SK-N-SH (cell line): ENCODE measurements at regions not wholly inside any gene's neighbourhood (a gene's known extent, or its start where the extent isn't known, plus 50 kb on each side); places are given as distances from the start of the nearest gene placed in this dataset.
A peak's percentile ranks its signal among the peaks of the same experiment; 100 is the strongest.

Source experiments
- CTCF ChIA-PET: fragments of 300-600, 350-600 bp; formaldehyde crosslinking; extraction: SDS; loops from one replicate; lab custom pipeline; 2021; lab: Yijun Ruan, JAX
- POLR2A ChIA-PET: fragments of 350-600 bp; sonication (Branson Sonifier 250); formaldehyde crosslinking; extraction: SDS; loops from one replicate; lab custom pipeline; 2020; ENCODE audit warnings: antibody characterized with exemption, inconsistent platforms; lab: Yijun Ruan, JAX
- DNase-seq: peaks from one replicate; pipeline ENCODE4 v3.0.0; 2012
- H2AFZ ChIP-seq: fragments of 200-600 bp; sonication (generic); 2 replicates; pipeline ENCODE4 v1.8.1; 2016; ENCODE audit warnings: antibody characterized with exemption, mild to moderate bottlenecking, low read depth
- H3F3A ChIP-seq: fragments of 200-600 bp; sonication (generic); replicated peaks from 2 replicates; pipeline ENCODE3; 2016; ENCODE audit warnings: antibody characterized with exemption, mild to moderate bottlenecking; ENCODE audit not compliant: insufficient read depth
- H3K27ac ChIP-seq, 2 experiments: fragments of 200-500 bp in 1 of 2; fragments of 200-600 bp in 1 of 2; sonication (Bioruptor generic) in 1 of 2; sonication (generic), shearing (Covaris generic) in 1 of 2; 2 replicates each; pipeline versions ENCODE4 v1.5.1 to v1.6.1; 2014 to 2016; ENCODE audit warnings: low read depth in 2 of 2, inconsistent platforms in 1 of 2, low read length in 1 of 2, mild to moderate bottlenecking in 1 of 2, mixed read lengths in 1 of 2
- H3K27me3 ChIP-seq: fragments of 200-600 bp; sonication (generic), shearing (Covaris generic); 2 replicates; pipeline ENCODE4 v1.6.1; 2016; ENCODE audit warnings: mixed run types; ENCODE audit not compliant: insufficient read depth
- H3K36me3 ChIP-seq, 2 experiments: fragments of 200-500 bp in 1 of 2; fragments of 200-600 bp in 1 of 2; sonication (Bioruptor generic) in 1 of 2; sonication (generic) in 1 of 2; replicated peaks in 1 of 2; 2 replicates each; pipeline versions ENCODE3 to v1.5.1; 2014 to 2016; ENCODE audit warnings: low read length in 1 of 2, mild to moderate bottlenecking in 1 of 2; ENCODE audit not compliant: insufficient read depth in 2 of 2, control insufficient read depth in 1 of 2
- H3K4me1 ChIP-seq, 2 experiments: fragments of 200-500 bp in 1 of 2; fragments of 200-600 bp in 1 of 2; sonication (Bioruptor generic) in 1 of 2; sonication (generic), shearing (Covaris generic) in 1 of 2; 2 replicates each; pipeline versions ENCODE4 v1.5.1 to v1.6.1; 2014 to 2016; ENCODE audit warnings: low read depth in 1 of 2, low read length in 1 of 2, mixed run types in 1 of 2; ENCODE audit not compliant: insufficient read depth in 2 of 2, control insufficient read depth in 1 of 2
- H3K4me2 ChIP-seq: fragments of 200-600 bp; sonication (generic), shearing (Covaris generic); 2 replicates; pipeline ENCODE4 v1.6.1; 2017; ENCODE audit warnings: mixed run types
- H3K4me3 ChIP-seq, 2 experiments: fragments of 200-500 bp in 1 of 2; fragments of 200-600 bp in 1 of 2; sonication (Bioruptor generic) in 1 of 2; sonication (generic), shearing (Covaris generic) in 1 of 2; 2 replicates each; pipeline versions ENCODE4 v1.5.1 to v1.8.1; 2014 to 2016; ENCODE audit warnings: low read depth in 2 of 2, inconsistent platforms in 1 of 2, low read length in 1 of 2, mild to moderate bottlenecking in 1 of 2, mixed read lengths in 1 of 2, moderate library complexity in 1 of 2
- H3K79me2 ChIP-seq: fragments of 200-600 bp; sonication (generic); 2 replicates; pipeline ENCODE4 v1.8.1; 2017; ENCODE audit warnings: mild to moderate bottlenecking; ENCODE audit not compliant: insufficient read depth
- H3K9ac ChIP-seq: fragments of 200-600 bp; sonication (generic); 2 replicates; pipeline ENCODE4 v1.6.1; 2017; ENCODE audit warnings: mixed run types
- H3K9me2 ChIP-seq: fragments of 200-600 bp; sonication (generic); 2 replicates; pipeline ENCODE4 v1.6.1; 2017; ENCODE audit warnings: mixed run types
- H3K9me3 ChIP-seq: fragments of 200-600 bp; sonication (generic); 2 replicates; pipeline ENCODE4 v1.6.1; 2017; ENCODE audit warnings: mixed run types, mild to moderate bottlenecking, moderate library complexity
- H4K20me1 ChIP-seq: fragments of 200-600 bp; sonication (generic); 2 replicates; pipeline ENCODE4 v1.6.1; 2017; ENCODE audit warnings: mild to moderate bottlenecking, mixed run types; ENCODE audit not compliant: insufficient read depth
- CHD2 ChIP-seq: fragments of 150-350 bp; IDR thresholded peaks from 2 replicates; pipeline ENCODE4 v1.6.1; 2018; ENCODE audit warnings: low read length; ENCODE audit not compliant: partially characterized antibody
- ELF1 ChIP-seq: IDR thresholded peaks from 2 replicates; pipeline ENCODE4 v1.4.0; 2012
- FOXJ3 ChIP-seq: sonication (generic); formaldehyde crosslinking; IDR thresholded peaks from 2 replicates; pipeline ENCODE4 v1.5.1; 2020; ENCODE audit warnings: mild to moderate bottlenecking, missing genetic modification reagents
- GABPA ChIP-seq: IDR thresholded peaks from 2 replicates; pipeline ENCODE4 v1.4.0; 2012; ENCODE audit warnings: low read depth, mild to moderate bottlenecking
- MXI1 ChIP-seq: IDR thresholded peaks from 2 replicates; pipeline ENCODE4 v1.6.1; 2012; ENCODE audit warnings: mild to moderate bottlenecking, low read depth, low read length, improper control_type of control experiment
- TCF12 ChIP-seq: IDR thresholded peaks from 2 replicates; pipeline ENCODE4 v1.4.0; 2012
- USF1 ChIP-seq: IDR thresholded peaks from 2 replicates; pipeline ENCODE4 v1.4.0; 2012; ENCODE audit warnings: low read depth, borderline replicate concordance
- USF2 ChIP-seq: fragments of 150-350 bp; IDR thresholded peaks from 2 replicates; pipeline ENCODE4 v1.6.1; 2017; ENCODE audit warnings: antibody characterized with exemption, low read length, low read depth, borderline replicate concordance
- YY1 ChIP-seq: IDR thresholded peaks from 2 replicates; pipeline ENCODE4 v1.4.0; 2012; ENCODE audit warnings: low read depth, mild to moderate bottlenecking
- WGBS: methylation state at CpG from one replicate; pipeline ENCODE4 v1.1.6; 2017; ENCODE audit warnings: low lambda C conversion rate; 5-methylcytosine and 5-hydroxymethylcytosine counted together
- TF ChIP-seq, protein P1 (sequence below): IDR thresholded peaks from 2 replicates; pipeline ENCODE4 v1.4.0; 2012; ENCODE audit warnings: low read depth

- Histone ChIP-seq H4K20me1 (no peaks in the 10 kb centered on the region), H3F3A (no peaks in the 10 kb centered on the region), H2AFZ (no peak overlapping the region), H3K4me3 (no peak overlapping the region), H3K4me1 (peaks cover 0 to 9% of the 10 kb centered on the region in 2 experiments; a peak in 1 of 4 replicates), H3K27ac (no peak overlapping the region), H3K9me3 (no peaks in the 10 kb centered on the region), H3K4me2 (no peak overlapping the region), H3K79me2 (no peaks in the 10 kb centered on the region), H3K9me2 (no peaks in the 10 kb centered on the region), H3K27me3 (no peaks in the 10 kb centered on the region), H3K9ac (no peak overlapping the region), H3K36me3 (no peaks in the 10 kb centered on the region)
- POLR2A ChIA-PET = no interaction called here
- no peak for DNase-seq
- 86% methylated on average over 10 of the region's 10 CpGs for WGBS
- TF ChIP-seq TCF12 (no peak), GABPA (no peak), YY1 (no peak), USF1 (no peak), USF2 (no peak)
- TF ChIP-seq, protein P1, sequence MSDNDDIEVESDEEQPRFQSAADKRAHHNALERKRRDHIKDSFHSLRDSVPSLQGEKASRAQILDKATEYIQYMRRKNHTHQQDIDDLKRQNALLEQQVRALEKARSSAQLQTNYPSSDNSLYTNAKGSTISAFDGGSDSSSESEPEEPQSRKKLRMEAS = no peak
- CTCF ChIA-PET = interaction anchor here (1.6 kb wide), 1 partner anchor 17 kb away, joined by 4 read pairs; no protein-coding TSS in a partner anchor
Measured at GRCh38 chr22:27660306-27660705, 141.2 kb downstream of the MN1 start.

GRCh38 chr22:27662359-27663301 is 138.9 kb downstream of the MN1 start:
- H3K4me3 ChIP-seq = no peak overlapping the region
- TF ChIP-seq FOXJ3 (CRISPR knock-in tag) = 0 out of 2 replicates have a peak, but pooled peaks have one; percentile 27
- 0 out of 2 replicates have a peak, but pooled peaks have one; percentile 43 for TF ChIP-seq MXI1
- TF ChIP-seq ELF1 = no peak
- no peak for TF ChIP-seq CHD2

More at GRCh38 chr22:27662359-27663301, 138.9 kb downstream of the MN1 start:
- POLR2A ChIA-PET = no interaction called here
- Histone ChIP-seq H3K9me2 (no peaks in the 10 kb centered on the region), H3K79me2 (no peaks in the 10 kb centered on the region), H3K36me3 (no peaks in the 10 kb centered on the region), H3K27me3 (no peaks in the 10 kb centered on the region), H3K9me3 (peaks cover 5% of the 10 kb centered on the region; the same call in 1 of the 2 replicates), H3K4me1 (peaks cover 0 to 9% of the 10 kb centered on the region in 2 experiments; a peak in 1 of 4 replicates), H3K4me2 (no peak overlapping the region), H4K20me1 (no peaks in the 10 kb centered on the region), H3F3A (no peaks in the 10 kb centered on the region), H3K9ac (no peak overlapping the region), H2AFZ (no peak overlapping the region), H3K27ac (0 out of 4 replicates have a peak overlapping the region, but pooled peaks of 1 of the 2 experiments have one; percentile 6)
- 54% methylated on average over 8 of the region's 13 CpGs for WGBS
- peak; percentile 80 for DNase-seq
- CTCF ChIA-PET = no interaction called here
